GM23338 (cell line): ENCODE measurements at regions not wholly inside any gene's neighbourhood (a gene's known extent, or its start where the extent isn't known, plus 50 kb on each side); places are given as distances from the start of the nearest gene placed in this dataset.

Experiments used
- ATAC-seq: fragments of 200-7000 bp; cut with Tn5 transposase; 3 replicates; pipeline ENCODE4 v1.9.1; 2020
- DNase-seq: peaks from one replicate; pipeline ENCODE4 v3.0.0-alpha.2; 2015; ENCODE audit warnings: low spot score
- H2AFZ ChIP-seq: fragments of 200-600 bp; sonication (generic); 2 replicates; pipeline ENCODE4 v1.8.0; 2016; ENCODE audit warnings: antibody characterized with exemption, mild to moderate bottlenecking, moderate library complexity
- H3F3A ChIP-seq: fragments of 200-600 bp; sonication (generic); replicated peaks from 2 replicates; pipeline ENCODE4 v1.8.0; 2017; ENCODE audit warnings: antibody characterized with exemption, mixed run types, low read depth
- H3K27ac ChIP-seq: fragments of 200-600 bp; sonication (generic); 2 replicates; pipeline ENCODE4 v1.6.1; 2016; ENCODE audit warnings: low read depth
- H3K27me3 ChIP-seq: fragments of 200-600 bp; sonication (generic); 2 replicates; pipeline ENCODE4 v1.8.0; 2016; ENCODE audit warnings: mild to moderate bottlenecking, mixed run types, moderate library complexity; ENCODE audit not compliant: insufficient read depth
- H3K36me3 ChIP-seq: fragments of 200-600 bp; sonication (generic); 2 replicates; pipeline ENCODE4 v1.8.0; 2016; ENCODE audit warnings: mild to moderate bottlenecking; ENCODE audit not compliant: insufficient read depth
- H3K4me1 ChIP-seq: fragments of 200-600 bp; sonication (generic); 2 replicates; pipeline ENCODE4 v1.8.0; 2016; ENCODE audit warnings: mild to moderate bottlenecking, moderate library complexity; ENCODE audit not compliant: insufficient read depth
- H3K4me2 ChIP-seq: fragments of 200-600 bp; sonication (generic); 2 replicates; pipeline ENCODE4 v1.7.1; 2017; ENCODE audit warnings: mixed run types
- H3K4me3 ChIP-seq: fragments of 200-600 bp; sonication (generic); 2 replicates; pipeline ENCODE4 v1.6.1; 2016; ENCODE audit warnings: mixed run types
- H3K79me2 ChIP-seq: fragments of 200-600 bp; sonication (generic); replicated peaks from 2 replicates; pipeline ENCODE4 v1.8.0; 2017; ENCODE audit warnings: mild to moderate bottlenecking; ENCODE audit not compliant: insufficient read depth
- H3K9me2 ChIP-seq: fragments of 200-600 bp; sonication (generic); 2 replicates; pipeline ENCODE4 v1.8.0; 2017; ENCODE audit not compliant: insufficient read depth
- H4K20me1 ChIP-seq: fragments of 200-600 bp; sonication (generic); replicated peaks from 2 replicates; pipeline ENCODE4 v1.8.0; 2017; ENCODE audit warnings: mild to moderate bottlenecking; ENCODE audit not compliant: insufficient read depth
- H3K27ac Mint-ChIP-seq: 2 replicates; pipeline ENCODE4 v1.8.0; 2020; ENCODE audit warnings: inconsistent platforms, mild to moderate bottlenecking, moderate library complexity, mixed read lengths
- H3K27me3 Mint-ChIP-seq: 3 replicates; pipeline ENCODE4 v1.8.0; 2022; ENCODE audit warnings: low read depth, mild to moderate bottlenecking, moderate library complexity, mixed read lengths, inconsistent platforms; ENCODE audit not compliant: insufficient read depth, poor library complexity
- H3K36me3 Mint-ChIP-seq: 3 replicates; pipeline ENCODE4 v1.8.0; 2021; ENCODE audit warnings: low read depth, mild to moderate bottlenecking, inconsistent platforms, moderate library complexity, mixed read lengths
- H3K4me1 Mint-ChIP-seq: 3 replicates; pipeline ENCODE4 v1.8.0; 2020; ENCODE audit warnings: mild to moderate bottlenecking, inconsistent platforms, mixed read lengths
- H3K4me3 Mint-ChIP-seq: 3 replicates; pipeline ENCODE4 v1.8.0; 2021; ENCODE audit warnings: moderate library complexity, mild to moderate bottlenecking, inconsistent platforms, mixed read lengths
- H3K9me3 Mint-ChIP-seq: 3 replicates; pipeline ENCODE4 v1.8.0; 2020; ENCODE audit warnings: moderate library complexity, mild to moderate bottlenecking, inconsistent platforms, mixed read lengths
- CREB1 ChIP-seq: fragments of 250-450 bp; sonication (Bioruptor Pico); IDR thresholded peaks from 2 replicates; pipeline ENCODE4 v1.5.0; 2020; ENCODE audit warnings: low read depth, mild to moderate bottlenecking, moderate library complexity
- EZH2phosphoT487 ChIP-seq: fragments of 200-600 bp; sonication (generic); IDR thresholded peaks from one replicate; pipeline ENCODE4 v1.8.1; 2018; ENCODE audit warnings: antibody characterized with exemption; ENCODE audit not compliant: unreplicated experiment
- NANOG ChIP-seq: IDR thresholded peaks from 2 replicates; pipeline ENCODE4 v1.6.1; 2016; ENCODE audit warnings: antibody characterized with exemption, borderline replicate concordance
- POLR2AphosphoS5 ChIP-seq: IDR thresholded peaks from 2 replicates; pipeline ENCODE4 v1.6.1; 2016; ENCODE audit warnings: antibody characterized with exemption, low read depth
- REST ChIP-seq: IDR thresholded peaks from one replicate; pipeline ENCODE4 v1.6.1; 2018; ENCODE audit warnings: antibody characterized with exemption; ENCODE audit not compliant: unreplicated experiment
- ZNF114 ChIP-seq: fragments of 250-450 bp; sonication (Bioruptor Pico); IDR thresholded peaks from 2 replicates; pipeline ENCODE4 v1.5.0; 2020; ENCODE audit warnings: mild to moderate bottlenecking, moderate library complexity
- TF ChIP-seq, protein P1 (sequence below), 2 experiments: fragments of 200-600 bp in 1 of 2; sonication (generic) in 1 of 2; conservative IDR thresholded peaks; 2 replicates each; pipeline versions ENCODE4 v1.5.1 to v1.6.1; 2016 to 2017; ENCODE audit warnings: antibody characterized with exemption in 2 of 2, low read depth in 2 of 2, mild to moderate bottlenecking in 2 of 2, moderate library complexity in 1 of 2
- TF ChIP-seq, protein P2 (sequence below): fragments of 250-450 bp; sonication (Bioruptor Pico); IDR thresholded peaks from 2 replicates; pipeline ENCODE4 v1.5.0; 2020; ENCODE audit warnings: mild to moderate bottlenecking, moderate library complexity

GRCh38 chr4:20127626-20128025 is 124.1 kb upstream of the SLIT2 start:
- DNase-seq (no peak), ATAC-seq (no peak)
- H3F3A ChIP-seq, result no peaks in the 10 kb centered on the region
- Mint-ChIP-seq H3K27ac (no peak overlapping the region), H3K27me3 (no peaks in the 10 kb centered on the region), H3K36me3 (no peaks in the 10 kb centered on the region), H3K4me3 (no peak overlapping the region), H3K4me1 (no peaks in the 10 kb centered on the region), H3K9me3 (no peaks in the 10 kb centered on the region)
- no peaks in the 10 kb centered on the region for H3K79me2 ChIP-seq
- H3K4me3 ChIP-seq, result no peak overlapping the region
- no peaks in the 10 kb centered on the region for H3K9me2 ChIP-seq
- H3K27me3 ChIP-seq, result no peaks in the 10 kb centered on the region
- TF ChIP-seq, protein P1, sequence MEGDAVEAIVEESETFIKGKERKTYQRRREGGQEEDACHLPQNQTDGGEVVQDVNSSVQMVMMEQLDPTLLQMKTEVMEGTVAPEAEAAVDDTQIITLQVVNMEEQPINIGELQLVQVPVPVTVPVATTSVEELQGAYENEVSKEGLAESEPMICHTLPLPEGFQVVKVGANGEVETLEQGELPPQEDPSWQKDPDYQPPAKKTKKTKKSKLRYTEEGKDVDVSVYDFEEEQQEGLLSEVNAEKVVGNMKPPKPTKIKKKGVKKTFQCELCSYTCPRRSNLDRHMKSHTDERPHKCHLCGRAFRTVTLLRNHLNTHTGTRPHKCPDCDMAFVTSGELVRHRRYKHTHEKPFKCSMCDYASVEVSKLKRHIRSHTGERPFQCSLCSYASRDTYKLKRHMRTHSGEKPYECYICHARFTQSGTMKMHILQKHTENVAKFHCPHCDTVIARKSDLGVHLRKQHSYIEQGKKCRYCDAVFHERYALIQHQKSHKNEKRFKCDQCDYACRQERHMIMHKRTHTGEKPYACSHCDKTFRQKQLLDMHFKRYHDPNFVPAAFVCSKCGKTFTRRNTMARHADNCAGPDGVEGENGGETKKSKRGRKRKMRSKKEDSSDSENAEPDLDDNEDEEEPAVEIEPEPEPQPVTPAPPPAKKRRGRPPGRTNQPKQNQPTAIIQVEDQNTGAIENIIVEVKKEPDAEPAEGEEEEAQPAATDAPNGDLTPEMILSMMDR (conservative IDR thresholded peaks at IDR 0.05; ENCODE audit: low read depth in 2 of 2), result no peak
- TF ChIP-seq, protein P2, sequence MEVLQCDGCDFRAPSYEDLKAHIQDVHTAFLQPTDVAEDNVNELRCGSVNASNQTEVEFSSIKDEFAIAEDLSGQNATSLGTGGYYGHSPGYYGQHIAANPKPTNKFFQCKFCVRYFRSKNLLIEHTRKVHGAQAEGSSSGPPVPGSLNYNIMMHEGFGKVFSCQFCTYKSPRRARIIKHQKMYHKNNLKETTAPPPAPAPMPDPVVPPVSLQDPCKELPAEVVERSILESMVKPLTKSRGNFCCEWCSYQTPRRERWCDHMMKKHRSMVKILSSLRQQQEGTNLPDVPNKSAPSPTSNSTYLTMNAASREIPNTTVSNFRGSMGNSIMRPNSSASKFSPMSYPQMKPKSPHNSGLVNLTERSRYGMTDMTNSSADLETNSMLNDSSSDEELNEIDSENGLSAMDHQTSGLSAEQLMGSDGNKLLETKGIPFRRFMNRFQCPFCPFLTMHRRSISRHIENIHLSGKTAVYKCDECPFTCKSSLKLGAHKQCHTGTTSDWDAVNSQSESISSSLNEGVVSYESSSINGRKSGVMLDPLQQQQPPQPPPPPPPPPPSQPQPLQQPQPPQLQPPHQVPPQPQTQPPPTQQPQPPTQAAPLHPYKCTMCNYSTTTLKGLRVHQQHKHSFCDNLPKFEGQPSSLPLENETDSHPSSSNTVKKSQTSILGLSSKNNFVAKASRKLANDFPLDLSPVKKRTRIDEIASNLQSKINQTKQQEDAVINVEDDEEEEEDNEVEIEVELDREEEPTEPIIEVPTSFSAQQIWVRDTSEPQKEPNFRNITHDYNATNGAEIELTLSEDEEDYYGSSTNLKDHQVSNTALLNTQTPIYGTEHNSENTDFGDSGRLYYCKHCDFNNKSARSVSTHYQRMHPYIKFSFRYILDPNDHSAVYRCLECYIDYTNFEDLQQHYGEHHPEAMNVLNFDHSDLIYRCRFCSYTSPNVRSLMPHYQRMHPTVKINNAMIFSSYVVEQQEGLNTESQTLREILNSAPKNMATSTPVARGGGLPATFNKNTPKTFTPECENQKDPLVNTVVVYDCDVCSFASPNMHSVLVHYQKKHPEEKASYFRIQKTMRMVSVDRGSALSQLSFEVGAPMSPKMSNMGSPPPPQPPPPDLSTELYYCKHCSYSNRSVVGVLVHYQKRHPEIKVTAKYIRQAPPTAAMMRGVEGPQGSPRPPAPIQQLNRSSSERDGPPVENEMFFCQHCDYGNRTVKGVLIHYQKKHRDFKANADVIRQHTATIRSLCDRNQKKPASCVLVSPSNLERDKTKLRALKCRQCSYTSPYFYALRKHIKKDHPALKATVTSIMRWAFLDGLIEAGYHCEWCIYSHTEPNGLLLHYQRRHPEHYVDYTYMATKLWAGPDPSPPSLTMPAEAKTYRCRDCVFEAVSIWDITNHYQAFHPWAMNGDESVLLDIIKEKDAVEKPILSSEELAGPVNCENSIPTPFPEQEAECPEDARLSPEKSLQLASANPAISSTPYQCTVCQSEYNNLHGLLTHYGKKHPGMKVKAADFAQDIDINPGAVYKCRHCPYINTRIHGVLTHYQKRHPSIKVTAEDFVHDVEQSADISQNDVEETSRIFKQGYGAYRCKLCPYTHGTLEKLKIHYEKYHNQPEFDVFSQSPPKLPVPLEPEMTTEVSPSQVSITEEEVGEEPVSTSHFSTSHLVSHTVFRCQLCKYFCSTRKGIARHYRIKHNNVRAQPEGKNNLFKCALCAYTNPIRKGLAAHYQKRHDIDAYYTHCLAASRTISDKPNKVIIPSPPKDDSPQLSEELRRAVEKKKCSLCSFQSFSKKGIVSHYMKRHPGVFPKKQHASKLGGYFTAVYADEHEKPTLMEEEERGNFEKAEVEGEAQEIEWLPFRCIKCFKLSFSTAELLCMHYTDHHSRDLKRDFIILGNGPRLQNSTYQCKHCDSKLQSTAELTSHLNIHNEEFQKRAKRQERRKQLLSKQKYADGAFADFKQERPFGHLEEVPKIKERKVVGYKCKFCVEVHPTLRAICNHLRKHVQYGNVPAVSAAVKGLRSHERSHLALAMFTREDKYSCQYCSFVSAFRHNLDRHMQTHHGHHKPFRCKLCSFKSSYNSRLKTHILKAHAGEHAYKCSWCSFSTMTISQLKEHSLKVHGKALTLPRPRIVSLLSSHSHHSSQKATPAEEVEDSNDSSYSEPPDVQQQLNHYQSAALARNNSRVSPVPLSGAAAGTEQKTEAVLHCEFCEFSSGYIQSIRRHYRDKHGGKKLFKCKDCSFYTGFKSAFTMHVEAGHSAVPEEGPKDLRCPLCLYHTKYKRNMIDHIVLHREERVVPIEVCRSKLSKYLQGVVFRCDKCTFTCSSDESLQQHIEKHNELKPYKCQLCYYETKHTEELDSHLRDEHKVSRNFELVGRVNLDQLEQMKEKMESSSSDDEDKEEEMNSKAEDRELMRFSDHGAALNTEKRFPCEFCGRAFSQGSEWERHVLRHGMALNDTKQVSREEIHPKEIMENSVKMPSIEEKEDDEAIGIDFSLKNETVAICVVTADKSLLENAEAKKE (CRISPR knock-in tag), result no peak
- TF ChIP-seq REST (no peak), ZNF114 (no peak), POLR2AphosphoS5 (no peak), NANOG (no peak), CREB1 (no peak), EZH2phosphoT487 (no peak)
- no peaks in the 10 kb centered on the region for H4K20me1 ChIP-seq
- H3K27ac ChIP-seq, result no peak overlapping the region
- H2AFZ ChIP-seq, result no peak overlapping the region
- H3K4me1 ChIP-seq, result no peaks in the 10 kb centered on the region
- no peaks in the 10 kb centered on the region for H3K36me3 ChIP-seq
- no peak overlapping the region for H3K4me2 ChIP-seq
